OCI-LY1 (cell line): ENCODE measurements at regions not wholly inside any gene's neighbourhood (a gene's known extent, or its start where the extent isn't known, plus 50 kb on each side); places are given as distances from the start of the nearest gene placed in this dataset.

Experiments
- H2AFZ ChIP-seq: fragments of 200-600 bp; sonication (generic), shearing (Covaris generic); 2 replicates; pipeline ENCODE4 v1.6.0; 2014; ENCODE audit warnings: antibody characterized with exemption, mild to moderate bottlenecking, low read length
- H3F3A ChIP-seq: fragments of 200-600 bp; sonication (generic), shearing (Covaris generic); 2 replicates; pipeline ENCODE4 v1.6.0; 2014; ENCODE audit warnings: mild to moderate bottlenecking, antibody characterized with exemption, low read length, moderate library complexity; ENCODE audit not compliant: insufficient read depth
- H3K27ac ChIP-seq: fragments of 200-600 bp; sonication (generic); 2 replicates; pipeline ENCODE4 v1.5.1; 2014; ENCODE audit warnings: low read length, mixed run types, mild to moderate bottlenecking, low read depth; ENCODE audit not compliant: poor library complexity, severe bottlenecking
- H3K27me3 ChIP-seq: fragments of 200-600 bp; sonication (generic); 2 replicates; pipeline ENCODE4 v1.6.0; 2014; ENCODE audit warnings: antibody characterized with exemption, mild to moderate bottlenecking, low read length, moderate library complexity; ENCODE audit not compliant: insufficient read depth
- H3K36me3 ChIP-seq: fragments of 200-600 bp; sonication (generic); 2 replicates; pipeline ENCODE4 v1.6.1; 2014; ENCODE audit warnings: mild to moderate bottlenecking, antibody characterized with exemption, low read length, moderate library complexity, mixed read lengths; ENCODE audit not compliant: insufficient read depth
- H3K4me1 ChIP-seq: fragments of 200-600 bp; sonication (generic); 2 replicates; pipeline ENCODE4 v1.5.1; 2014; ENCODE audit warnings: mild to moderate bottlenecking, low read length, moderate library complexity; ENCODE audit not compliant: insufficient read depth, severe bottlenecking
- H3K4me2 ChIP-seq: fragments of 200-600 bp; sonication (generic), shearing (Covaris generic); 2 replicates; pipeline ENCODE4 v1.6.1; 2014; ENCODE audit warnings: low read length
- H3K4me3 ChIP-seq: fragments of 200-600 bp; sonication (generic); 2 replicates; pipeline ENCODE4 v1.5.1; 2014; ENCODE audit warnings: low read length, low read depth, mild to moderate bottlenecking, mixed read lengths; ENCODE audit not compliant: poor library complexity, severe bottlenecking
- H3K79me2 ChIP-seq: fragments of 200-600 bp; shearing (Covaris generic); 2 replicates; pipeline ENCODE4 v1.6.1; 2016; ENCODE audit warnings: mixed run types, low read length, mixed read lengths; ENCODE audit not compliant: insufficient read depth
- H3K9ac ChIP-seq: fragments of 200-600 bp; sonication (generic), shearing (Covaris generic); 2 replicates; pipeline ENCODE4 v1.6.1; 2014; ENCODE audit warnings: mild to moderate bottlenecking, low read length, mixed read lengths
- H3K9me2 ChIP-seq: fragments of 200-600 bp; sonication (generic), shearing (Covaris generic); 2 replicates; pipeline ENCODE4 v1.6.1; 2014; ENCODE audit warnings: low read depth, mild to moderate bottlenecking, low read length, mixed read lengths
- H3K9me3 ChIP-seq: fragments of 200-600 bp; shearing (Covaris generic); 2 replicates; pipeline ENCODE4 v1.6.1; 2014; ENCODE audit warnings: low read length, mixed read lengths
- H4K20me1 ChIP-seq: fragments of 200-600 bp; sonication (generic), shearing (Covaris generic); 2 replicates; pipeline ENCODE4 v1.6.0; 2016; ENCODE audit warnings: mild to moderate bottlenecking, low read length; ENCODE audit not compliant: insufficient read depth
- EZH2 ChIP-seq: fragments of 200-600 bp; sonication (generic), shearing (Covaris generic); IDR thresholded peaks from 2 replicates; pipeline ENCODE4 v1.8.0; 2017; ENCODE audit warnings: borderline replicate concordance, mixed run types, mild to moderate bottlenecking, antibody characterized with exemption, low read length, moderate library complexity, mixed read lengths
- TF ChIP-seq, protein P1 (sequence below): fragments of 200-600 bp; sonication (generic), shearing (Covaris generic); IDR thresholded peaks from 2 replicates; pipeline ENCODE4 v1.5.1; 2017; ENCODE audit warnings: mild to moderate bottlenecking, antibody characterized with exemption, low read length, moderate library complexity, mixed read lengths

DNA sequence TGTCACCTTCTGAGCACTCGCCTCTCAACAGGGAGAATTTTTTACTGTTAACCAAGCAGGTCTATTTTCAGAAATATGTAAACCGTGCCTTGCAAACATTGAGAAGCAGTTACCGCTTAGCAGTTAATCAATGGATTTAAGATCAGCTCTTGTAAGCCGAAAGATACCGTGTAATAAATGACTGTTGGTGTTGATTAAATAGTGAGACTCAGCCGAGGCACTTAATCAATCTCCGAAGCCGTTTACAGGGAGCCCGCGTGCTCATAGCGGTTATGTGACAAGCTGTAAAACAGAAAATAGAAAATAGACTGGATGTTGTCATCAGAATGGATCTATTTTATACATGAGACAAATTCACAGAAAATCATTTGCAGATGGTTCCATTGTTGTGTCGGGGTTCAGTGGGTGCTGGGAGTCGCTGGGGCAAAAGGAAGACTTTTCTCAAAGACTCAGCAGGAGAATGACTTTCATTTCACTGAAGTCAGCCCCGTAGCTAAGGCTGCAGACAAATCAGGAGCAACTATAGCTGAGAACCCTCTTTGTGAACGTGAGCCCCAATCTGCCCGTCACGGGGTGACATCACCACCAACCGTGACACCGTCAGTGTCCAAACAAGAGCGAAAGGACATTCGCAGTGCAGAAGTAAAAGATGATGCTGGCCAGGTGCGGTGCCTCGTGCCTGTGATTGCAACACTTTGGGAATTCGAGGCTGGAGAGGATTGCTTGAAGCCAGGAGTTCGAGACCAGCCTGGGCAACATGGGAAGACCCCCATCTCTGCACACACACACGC lies 275.3 kb downstream of the CRLF2 start:
- no peak overlapping the region for H2AFZ ChIP-seq
- H3K27ac ChIP-seq = no peak overlapping the region
- H3K4me2 ChIP-seq = no peak overlapping the region
- no peaks in the 10 kb centered on the region for H3K9me2 ChIP-seq
- H3K79me2 ChIP-seq = no peaks in the 10 kb centered on the region
- H3K4me1 ChIP-seq = no peaks in the 10 kb centered on the region
- no peaks in the 10 kb centered on the region for H4K20me1 ChIP-seq
- TF ChIP-seq, protein P1, sequence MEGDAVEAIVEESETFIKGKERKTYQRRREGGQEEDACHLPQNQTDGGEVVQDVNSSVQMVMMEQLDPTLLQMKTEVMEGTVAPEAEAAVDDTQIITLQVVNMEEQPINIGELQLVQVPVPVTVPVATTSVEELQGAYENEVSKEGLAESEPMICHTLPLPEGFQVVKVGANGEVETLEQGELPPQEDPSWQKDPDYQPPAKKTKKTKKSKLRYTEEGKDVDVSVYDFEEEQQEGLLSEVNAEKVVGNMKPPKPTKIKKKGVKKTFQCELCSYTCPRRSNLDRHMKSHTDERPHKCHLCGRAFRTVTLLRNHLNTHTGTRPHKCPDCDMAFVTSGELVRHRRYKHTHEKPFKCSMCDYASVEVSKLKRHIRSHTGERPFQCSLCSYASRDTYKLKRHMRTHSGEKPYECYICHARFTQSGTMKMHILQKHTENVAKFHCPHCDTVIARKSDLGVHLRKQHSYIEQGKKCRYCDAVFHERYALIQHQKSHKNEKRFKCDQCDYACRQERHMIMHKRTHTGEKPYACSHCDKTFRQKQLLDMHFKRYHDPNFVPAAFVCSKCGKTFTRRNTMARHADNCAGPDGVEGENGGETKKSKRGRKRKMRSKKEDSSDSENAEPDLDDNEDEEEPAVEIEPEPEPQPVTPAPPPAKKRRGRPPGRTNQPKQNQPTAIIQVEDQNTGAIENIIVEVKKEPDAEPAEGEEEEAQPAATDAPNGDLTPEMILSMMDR = no peak
- no peak for TF ChIP-seq EZH2
- H3K36me3 ChIP-seq = no peaks in the 10 kb centered on the region
- H3F3A ChIP-seq = no peaks in the 10 kb centered on the region
- H3K27me3 ChIP-seq = no peaks in the 10 kb centered on the region
- H3K9ac ChIP-seq = no peak overlapping the region
- no peaks in the 10 kb centered on the region for H3K9me3 ChIP-seq
- no peak overlapping the region for H3K4me3 ChIP-seq

DNA sequence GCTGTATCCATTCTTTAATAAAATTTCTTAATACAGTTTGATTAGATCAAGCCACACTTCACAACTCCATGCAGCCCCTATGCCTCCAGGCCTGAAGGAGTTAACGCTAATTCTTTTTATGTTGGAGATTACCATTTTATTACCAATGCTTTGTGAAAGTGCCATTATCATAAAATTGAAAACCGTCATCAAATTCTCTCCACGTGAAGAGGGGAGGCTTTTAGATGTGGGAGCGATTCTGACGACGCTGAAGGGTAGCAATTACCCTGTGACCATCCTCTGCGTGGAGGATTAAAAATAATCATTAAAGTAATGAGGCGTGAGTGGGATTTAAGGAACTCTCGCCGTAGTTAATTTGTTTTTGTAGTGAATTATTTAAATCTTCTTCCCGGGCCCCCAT lies 278.8 kb downstream of the CRLF2 start:
- H3K79me2 ChIP-seq = no peaks in the 10 kb centered on the region
- TF ChIP-seq EZH2 = no peak
- TF ChIP-seq, protein P1 = no peak
- H3K36me3 ChIP-seq = no peaks in the 10 kb centered on the region
- no peaks in the 10 kb centered on the region for H3F3A ChIP-seq
- H4K20me1 ChIP-seq = no peaks in the 10 kb centered on the region
- no peak overlapping the region for H3K4me2 ChIP-seq
- no peaks in the 10 kb centered on the region for H3K9me2 ChIP-seq
- H2AFZ ChIP-seq = no peak overlapping the region
- H3K4me1 ChIP-seq = no peaks in the 10 kb centered on the region
- H3K9ac ChIP-seq = no peak overlapping the region
- H3K27me3 ChIP-seq = no peaks in the 10 kb centered on the region
- no peak overlapping the region for H3K27ac ChIP-seq
- no peak overlapping the region for H3K4me3 ChIP-seq
- H3K9me3 ChIP-seq = no peaks in the 10 kb centered on the region

GRCh38 chrX:928606-929005 lies 283.8 kb downstream of the CRLF2 start:
- Histone ChIP-seq H3K9me3 (no peaks in the 10 kb centered on the region), H3K4me1 (no peaks in the 10 kb centered on the region), H2AFZ (no peak overlapping the region), H3K27me3 (no peaks in the 10 kb centered on the region), H3F3A (no peaks in the 10 kb centered on the region), H3K9me2 (no peaks in the 10 kb centered on the region), H3K4me2 (no peak overlapping the region), H3K79me2 (no peaks in the 10 kb centered on the region), H3K9ac (no peak overlapping the region), H3K4me3 (no peak overlapping the region), H3K27ac (no peak overlapping the region), H4K20me1 (no peaks in the 10 kb centered on the region), H3K36me3 (no peaks in the 10 kb centered on the region)
- TF ChIP-seq, protein P1 = no peak
- no peak for TF ChIP-seq EZH2
